Stimulated activated CD8-positive, alpha-beta memory T cell treated with anti-CD3 and anti-CD28 coated beads, Interleukin-15, amount 100 ng/mL, for 4 hours (primary cell): ENCODE measurements at regions not wholly inside any gene's neighbourhood (a gene's known extent, or its start where the extent isn't known, plus 50 kb on each side); places are given as distances from the start of the nearest gene placed in this dataset.
"Not testable (repeated sequence)": the region's sequence is repeated elsewhere in the genome, so short reads cannot be mapped to it uniquely, and the experiment has no call there.

Experiments
- DNase-seq, 2 donors: peaks; one replicate each; pipeline ENCODE4 v3.0.0-alpha.2; 2020; ENCODE audit warnings: low read depth in 2 of 2

- no peak for DNase-seq
Measured at GRCh38 chr13:34360702-34361101, 542.8 kb downstream of the RFC3 start.

GRCh38 chr13:34361560-34361959 lies 543.6 kb downstream of the RFC3 start:
- no peak for DNase-seq

DNA sequence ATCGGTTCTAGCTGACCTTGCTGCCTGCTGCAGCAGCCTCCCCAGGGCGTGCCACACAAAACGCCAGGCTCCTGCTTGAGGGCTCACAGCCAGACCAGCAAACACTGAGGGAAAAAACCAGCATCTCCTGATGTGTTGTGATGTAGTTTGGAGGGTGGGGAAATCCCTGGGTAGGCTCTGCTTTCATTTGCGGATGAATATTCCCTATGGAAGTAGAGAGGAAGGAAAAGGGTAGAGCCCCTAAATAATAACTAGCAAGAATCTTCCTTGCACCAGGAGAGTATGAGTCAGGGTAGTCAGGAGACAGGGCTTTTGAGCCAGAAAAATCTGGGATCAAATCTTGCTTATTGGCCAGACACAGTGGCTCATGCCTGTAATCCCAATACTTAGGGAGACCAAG lies 545.3 kb downstream of the RFC3 start:
- DNase-seq: no peak

DNA sequence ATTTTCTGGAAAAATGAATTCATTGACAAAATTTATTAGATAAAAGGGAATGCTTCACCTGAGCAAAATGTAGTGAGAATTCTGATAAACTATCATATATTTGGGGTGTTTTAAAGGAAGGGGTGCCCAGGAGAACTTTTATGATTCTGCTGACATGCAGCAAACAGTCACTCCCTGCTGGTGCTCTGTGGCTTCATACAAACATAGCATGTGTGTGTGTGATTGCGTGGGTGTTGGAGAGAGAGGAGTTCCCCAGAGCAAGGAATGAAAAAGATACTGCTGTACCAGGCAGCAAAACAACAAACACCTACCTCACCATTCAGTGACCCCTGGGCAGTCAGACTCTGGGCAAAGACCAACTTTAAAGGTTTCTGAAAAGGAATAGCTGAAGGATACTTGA lies 546.7 kb downstream of the RFC3 start:
- DNase-seq: no peak

DNA sequence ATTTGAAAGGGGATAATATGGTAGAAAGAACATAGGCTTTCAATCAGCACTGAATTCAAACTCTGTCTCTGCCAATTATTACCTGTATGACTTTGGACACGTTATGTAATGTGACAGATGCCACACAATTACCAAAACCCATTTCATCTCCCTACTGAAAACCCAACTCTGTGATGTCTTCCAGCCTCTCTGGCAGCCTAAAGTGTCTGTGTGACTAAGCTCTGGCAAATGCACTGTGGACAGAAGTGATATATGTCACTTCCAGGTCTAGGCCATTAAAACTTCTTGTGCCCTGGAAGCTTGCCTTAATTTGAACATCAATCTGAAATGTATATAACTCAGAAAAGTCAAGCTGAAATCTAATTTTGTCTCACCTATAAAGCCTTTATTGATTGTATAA lies 552.0 kb downstream of the RFC3 start:
- DNase-seq: no peak

GRCh38 chr13:34371108-34371507 lies 553.2 kb downstream of the RFC3 start:
- DNase-seq: no peak

- DNase-seq: no peak
Measured at GRCh38 chr13:34371645-34372395, 553.9 kb downstream of the RFC3 start.

DNA sequence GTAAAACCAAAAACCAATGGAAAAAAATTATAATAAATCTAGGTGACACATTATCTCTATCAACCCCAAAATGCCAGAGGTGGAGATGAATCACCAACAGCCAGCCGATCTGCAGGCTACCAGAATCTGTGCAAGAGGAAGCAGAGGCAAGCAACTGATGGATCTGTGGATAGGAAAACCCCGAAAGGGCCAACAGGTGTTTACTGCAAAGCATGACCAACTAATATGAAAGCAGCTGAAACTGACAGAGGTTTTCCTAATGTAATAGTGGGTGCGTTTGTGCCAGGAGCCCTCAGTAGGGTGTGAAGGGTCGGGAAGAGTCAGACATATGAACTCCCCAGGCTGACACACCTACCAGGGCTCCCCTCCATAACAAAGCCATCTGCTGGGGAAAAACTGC lies 554.6 kb downstream of the RFC3 start:
- DNase-seq: no peak

GRCh38 chr13:34376483-34376882 lies 558.5 kb downstream of the RFC3 start:
- no peak for DNase-seq

- DNase-seq: no peak
Measured at GRCh38 chr13:34381228-34381627, 560.8 kb upstream of the NBEA start.

- no peak for DNase-seq
Measured at GRCh38 chr13:34383728-34384127, 558.3 kb upstream of the NBEA start.

GRCh38 chr13:34386229-34386628 lies 555.8 kb upstream of the NBEA start:
- DNase-seq: not testable (repeated sequence)

DNA sequence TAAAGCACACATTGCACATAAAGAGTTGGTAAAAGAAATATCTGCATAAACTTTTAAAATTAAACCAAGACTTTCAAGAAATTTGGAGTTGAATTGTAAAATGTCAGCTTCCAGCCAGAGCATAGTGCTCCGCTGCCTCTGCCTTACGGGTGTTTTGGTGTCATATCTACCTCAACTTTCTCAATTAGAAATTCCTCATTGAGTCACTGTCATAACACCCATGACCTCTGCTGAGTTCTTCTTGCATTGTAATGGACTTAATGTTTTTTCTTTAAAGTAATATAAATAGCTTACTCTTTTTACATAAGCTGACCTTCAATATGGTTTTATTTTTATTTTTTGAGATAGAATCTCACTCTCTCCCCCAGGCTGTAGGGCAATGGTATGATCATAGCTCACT lies 551.0 kb upstream of the NBEA start:
- DNase-seq: no peak

GRCh38 chr13:34401696-34402095 lies 540.4 kb upstream of the NBEA start:
- DNase-seq: no peak

- no peak for DNase-seq
Measured at GRCh38 chr13:34405410-34406181, 536.5 kb upstream of the NBEA start.

GRCh38 chr13:34408640-34409039 lies 533.4 kb upstream of the NBEA start:
- no peak for DNase-seq

GRCh38 chr13:34409496-34410182 lies 532.4 kb upstream of the NBEA start:
- no peak for DNase-seq

- no peak for DNase-seq
Measured at GRCh38 chr13:34410678-34411077, 531.4 kb upstream of the NBEA start.

GRCh38 chr13:34411177-34411576 lies 530.9 kb upstream of the NBEA start:
- no peak for DNase-seq

DNA sequence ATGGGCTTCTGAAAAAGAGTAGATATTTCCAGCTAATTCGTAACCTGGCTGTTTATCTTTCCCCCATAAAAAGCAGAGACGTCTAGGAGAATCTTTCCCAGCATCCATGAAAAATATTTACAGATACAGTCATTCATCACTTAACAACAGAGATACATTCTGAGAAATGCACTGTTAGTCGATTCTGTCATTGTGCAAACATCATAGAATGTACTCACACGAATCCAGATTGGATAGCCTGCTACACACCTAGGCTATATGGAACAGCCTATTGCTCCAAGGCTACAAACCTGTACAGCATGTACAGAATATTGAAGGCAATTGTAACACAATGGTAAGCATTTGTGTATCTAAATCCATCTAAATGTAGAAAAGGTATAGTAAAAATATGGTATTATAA lies 530.2 kb upstream of the NBEA start:
- no peak for DNase-seq

GRCh38 chr13:34412295-34412694 lies 529.8 kb upstream of the NBEA start:
- DNase-seq: no peak

DNA sequence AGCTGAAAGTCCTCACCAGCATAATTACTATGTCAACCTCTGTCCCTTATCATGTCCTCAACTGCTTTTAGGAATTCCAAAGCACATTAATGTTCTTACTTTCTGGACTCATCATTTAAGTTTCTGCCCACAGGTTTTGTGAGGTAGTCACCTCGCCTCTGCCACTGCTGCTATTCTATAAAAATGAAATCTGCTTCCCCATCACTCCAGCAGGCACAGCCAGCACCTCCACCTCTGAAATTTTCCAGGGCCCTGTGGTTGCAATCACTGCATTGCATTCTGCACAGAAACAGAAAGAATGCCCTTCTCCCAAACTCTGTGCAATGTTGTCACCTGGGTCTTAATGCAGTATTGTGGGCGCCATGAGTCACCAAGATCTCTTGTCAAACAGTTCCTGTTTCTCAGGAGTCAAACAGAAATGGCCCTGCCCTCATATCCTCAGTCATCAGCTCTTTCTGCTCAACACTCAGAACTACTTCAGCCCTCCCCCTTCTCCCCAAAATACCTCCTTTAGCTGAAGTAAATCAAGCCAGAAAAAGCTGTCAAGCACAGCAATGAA lies 529.2 kb upstream of the NBEA start:
- no peak for DNase-seq
